ENCODE measurements at regions not wholly inside any gene's neighbourhood (a gene's known extent, or its start where the extent isn't known, plus 50 kb on each side); places are given as distances from the start of the nearest gene placed in this dataset.

DNA sequence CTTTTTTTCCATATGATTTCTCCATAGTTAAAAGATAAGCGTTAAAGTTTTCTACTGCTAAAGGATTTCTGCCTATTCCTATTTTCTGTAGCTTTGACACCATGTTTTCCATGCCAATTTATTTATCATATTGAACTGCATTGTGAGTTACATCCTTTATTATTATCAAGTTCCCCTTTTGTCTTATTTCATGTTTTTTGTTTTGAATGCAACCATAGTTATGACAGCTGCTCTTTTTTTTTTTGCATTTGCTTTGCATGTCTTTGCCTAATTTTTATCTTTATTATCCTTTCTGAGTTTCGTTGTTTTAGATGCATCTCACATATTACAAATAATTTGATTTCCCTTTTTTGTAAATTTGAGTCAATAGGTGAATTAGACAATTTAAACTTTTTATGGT, 161.5 kb downstream of the DEPDC1B start:
- TF ChIP-seq CTCF (IDR thresholded peaks at IDR 0.05) (no peak), POLR2A (IDR thresholded peaks at IDR 0.05) (no peak)
